Pulmonary artery endothelial cell (primary cell): ENCODE measurements at regions not wholly inside any gene's neighbourhood (a gene's known extent, or its start where the extent isn't known, plus 50 kb on each side); places are given as distances from the start of the nearest gene placed in this dataset.
"Not testable (repeated sequence)": the region's sequence is repeated elsewhere in the genome, so short reads cannot be mapped to it uniquely, and the experiment has no call there.

Experiments
- DNase-seq: peaks from one replicate; pipeline ENCODE4 v3.0.0-alpha.2; 2011; ENCODE audit warnings: low read depth, low spot score

GRCh38 chr5:56301069-56301468 lies 67.9 kb upstream of the ANKRD55 start:
- DNase-seq: no peak

- no peak for DNase-seq
These were observed 66.1 kb upstream of the ANKRD55 start for GRCh38 chr5:56299212-56299611.

GRCh38 chr5:56298336-56299090 lies 65.4 kb upstream of the ANKRD55 start:
- no peak for DNase-seq

GRCh38 chr5:56297851-56298250 lies 64.7 kb upstream of the ANKRD55 start:
- no peak for DNase-seq

GRCh38 chr5:56295311-56295710 lies 62.2 kb upstream of the ANKRD55 start:
- DNase-seq: not testable (repeated sequence)

- no peak for DNase-seq
These were observed 61.2 kb upstream of the ANKRD55 start for GRCh38 chr5:56294354-56294753.

- not testable (repeated sequence) for DNase-seq
These were observed 59.7 kb upstream of the ANKRD55 start for GRCh38 chr5:56292874-56293273.

- no peak for DNase-seq
These were observed 58.7 kb upstream of the ANKRD55 start for GRCh38 chr5:56291661-56292374.

- no peak for DNase-seq
These were observed 58.0 kb upstream of the ANKRD55 start for GRCh38 chr5:56291079-56291643.

GRCh38 chr5:56290378-56291078 lies 57.4 kb upstream of the ANKRD55 start:
- no peak for DNase-seq

- DNase-seq: no peak
These were observed 56.5 kb upstream of the ANKRD55 start for GRCh38 chr5:56289602-56289987.

- DNase-seq: no peak
These were observed 55.9 kb upstream of the ANKRD55 start for GRCh38 chr5:56288873-56289601.

- no peak for DNase-seq
These were observed 53.1 kb upstream of the ANKRD55 start for GRCh38 chr5:56286015-56286884.

- DNase-seq: no peak
These were observed 49.8 kb upstream of the ANKRD55 start for GRCh38 chr5:56282951-56283350.
